K562 (cell line): ENCODE measurements at regions not wholly inside any gene's neighbourhood (a gene's known extent, or its start where the extent isn't known, plus 50 kb on each side); places are given as distances from the start of the nearest gene placed in this dataset.

Experiments
- BCL6 ChIP-seq: fragments of 250-450 bp; sonication (Bioruptor Pico); IDR thresholded peaks from 2 replicates; pipeline ENCODE4 v1.4.0; 2020
- GATA2 ChIP-seq: sonication (generic); formaldehyde crosslinking; IDR thresholded peaks from 2 replicates; pipeline ENCODE4 v1.4.0; 2020; ENCODE audit warnings: mild to moderate bottlenecking, missing genetic modification reagents
- HDAC2 ChIP-seq: fragments of 450-650 bp; IDR thresholded peaks from 2 replicates; pipeline ENCODE4 v1.6.1; 2016; ENCODE audit warnings: mild to moderate bottlenecking
- MTA3 ChIP-seq: fragments of 450-650 bp; formaldehyde crosslinking; IDR thresholded peaks from 2 replicates; pipeline ENCODE4 v1.6.1; 2017; ENCODE audit warnings: mild to moderate bottlenecking, borderline replicate concordance
- MYNN ChIP-seq, 2 experiments: sonication (generic); formaldehyde crosslinking in 1 of 2; IDR thresholded peaks; 2 replicates each; pipeline versions ENCODE4 v1.5.0 to v1.6.1; 2016 to 2020; ENCODE audit warnings: antibody characterized with exemption in 1 of 2, missing genetic modification reagents in 1 of 2
- SMC3 ChIP-seq: conservative IDR thresholded peaks from 2 replicates; pipeline ENCODE4 v1.6.1; 2011; ENCODE audit warnings: low read depth, low read length, improper control_type of control experiment; ENCODE audit not compliant: insufficient read depth
- SREBF1 ChIP-seq: fragments of 150-350 bp; IDR thresholded peaks from 2 replicates; pipeline ENCODE4 v1.6.1; 2014; ENCODE audit warnings: antibody characterized with exemption, low read depth, low read length, borderline replicate concordance
- ZNF197 ChIP-seq: fragments of 200-800 bp; sonication (Bioruptor generic); IDR thresholded peaks from 2 replicates; pipeline ENCODE4 v1.6.1; 2016; ENCODE audit warnings: low read depth, missing genetic modification characterization, missing compliant biosample characterization
- ZNF316 ChIP-seq: fragments of 450-650 bp; IDR thresholded peaks from 2 replicates; pipeline ENCODE4 v1.6.1; 2016
- TF ChIP-seq, protein P1 (sequence below), 2 experiments: fragments of 450-650 bp in 1 of 2; sonication (generic) in 1 of 2; formaldehyde crosslinking in 1 of 2; IDR thresholded peaks; 2 replicates each; pipeline versions ENCODE4 v1.7.1 to v1.9.0; 2016 to 2022; ENCODE audit warnings: inconsistent platforms in 1 of 2, mild to moderate bottlenecking in 1 of 2, missing genetic modification reagents in 1 of 2
- TF ChIP-seq, protein P2 (sequence below), 3 experiments: IDR thresholded peaks in 2 of 3; conservative IDR thresholded peaks in 1 of 3; 2 replicates each; pipeline ENCODE4 v1.5.1; 2011 to 2012; ENCODE audit warnings: low read length in 3 of 3, mild to moderate bottlenecking in 3 of 3, control low read depth in 2 of 3, improper control_type of control experiment in 1 of 3, inconsistent platforms in 1 of 3, low read depth in 1 of 3, mixed read lengths in 1 of 3, moderate library complexity in 1 of 3; ENCODE audit not compliant: insufficient read depth in 2 of 3
- TF ChIP-seq, protein P3 (sequence below): fragments of 450-650 bp; IDR thresholded peaks from 2 replicates; pipeline ENCODE4 v1.6.1; 2016; ENCODE audit warnings: mild to moderate bottlenecking
- TF ChIP-seq, protein P4 (sequence below), 2 experiments: fragments of 450-650 bp; conservative IDR thresholded peaks; 2 replicates each; pipeline ENCODE4 v1.6.1; 2017; ENCODE audit warnings: mild to moderate bottlenecking in 2 of 2, moderate library complexity in 2 of 2

DNA sequence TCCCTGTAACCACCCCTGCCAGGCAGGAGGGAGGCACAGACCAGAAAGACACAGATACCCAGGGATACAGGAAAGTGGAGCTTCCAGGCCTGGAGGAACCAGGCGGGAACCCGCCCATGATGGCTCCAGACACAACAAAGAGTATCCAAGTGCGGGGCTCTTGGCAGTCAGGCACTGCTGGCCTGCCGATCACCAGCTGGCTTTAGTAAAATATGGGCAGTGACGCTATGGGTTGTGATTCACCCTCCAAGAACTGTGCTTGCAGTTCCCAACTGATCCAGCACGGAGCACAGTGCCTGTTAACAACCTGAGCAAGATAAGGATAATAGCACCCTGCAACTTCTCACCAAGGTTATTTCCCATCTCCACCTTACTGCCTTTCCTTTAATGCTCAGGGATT is 463.3 kb downstream of the IRX1 start:
- TF ChIP-seq, protein P1, sequence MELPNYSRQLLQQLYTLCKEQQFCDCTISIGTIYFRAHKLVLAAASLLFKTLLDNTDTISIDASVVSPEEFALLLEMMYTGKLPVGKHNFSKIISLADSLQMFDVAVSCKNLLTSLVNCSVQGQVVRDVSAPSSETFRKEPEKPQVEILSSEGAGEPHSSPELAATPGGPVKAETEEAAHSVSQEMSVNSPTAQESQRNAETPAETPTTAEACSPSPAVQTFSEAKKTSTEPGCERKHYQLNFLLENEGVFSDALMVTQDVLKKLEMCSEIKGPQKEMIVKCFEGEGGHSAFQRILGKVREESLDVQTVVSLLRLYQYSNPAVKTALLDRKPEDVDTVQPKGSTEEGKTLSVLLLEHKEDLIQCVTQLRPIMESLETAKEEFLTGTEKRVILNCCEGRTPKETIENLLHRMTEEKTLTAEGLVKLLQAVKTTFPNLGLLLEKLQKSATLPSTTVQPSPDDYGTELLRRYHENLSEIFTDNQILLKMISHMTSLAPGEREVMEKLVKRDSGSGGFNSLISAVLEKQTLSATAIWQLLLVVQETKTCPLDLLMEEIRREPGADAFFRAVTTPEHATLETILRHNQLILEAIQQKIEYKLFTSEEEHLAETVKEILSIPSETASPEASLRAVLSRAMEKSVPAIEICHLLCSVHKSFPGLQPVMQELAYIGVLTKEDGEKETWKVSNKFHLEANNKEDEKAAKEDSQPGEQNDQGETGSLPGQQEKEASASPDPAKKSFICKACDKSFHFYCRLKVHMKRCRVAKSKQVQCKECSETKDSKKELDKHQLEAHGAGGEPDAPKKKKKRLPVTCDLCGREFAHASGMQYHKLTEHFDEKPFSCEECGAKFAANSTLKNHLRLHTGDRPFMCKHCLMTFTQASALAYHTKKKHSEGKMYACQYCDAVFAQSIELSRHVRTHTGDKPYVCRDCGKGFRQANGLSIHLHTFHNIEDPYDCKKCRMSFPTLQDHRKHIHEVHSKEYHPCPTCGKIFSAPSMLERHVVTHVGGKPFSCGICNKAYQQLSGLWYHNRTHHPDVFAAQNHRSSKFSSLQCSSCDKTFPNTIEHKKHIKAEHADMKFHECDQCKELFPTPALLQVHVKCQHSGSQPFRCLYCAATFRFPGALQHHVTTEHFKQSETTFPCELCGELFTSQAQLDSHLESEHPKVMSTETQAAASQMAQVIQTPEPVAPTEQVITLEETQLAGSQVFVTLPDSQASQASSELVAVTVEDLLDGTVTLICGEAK (IDR thresholded peaks at IDR 0.05): no peak
- TF ChIP-seq, protein P1 (CRISPR knock-in tag; IDR thresholded peaks at IDR 0.05): no peak
- TF ChIP-seq HDAC2: no peak
- TF ChIP-seq, protein P2, sequence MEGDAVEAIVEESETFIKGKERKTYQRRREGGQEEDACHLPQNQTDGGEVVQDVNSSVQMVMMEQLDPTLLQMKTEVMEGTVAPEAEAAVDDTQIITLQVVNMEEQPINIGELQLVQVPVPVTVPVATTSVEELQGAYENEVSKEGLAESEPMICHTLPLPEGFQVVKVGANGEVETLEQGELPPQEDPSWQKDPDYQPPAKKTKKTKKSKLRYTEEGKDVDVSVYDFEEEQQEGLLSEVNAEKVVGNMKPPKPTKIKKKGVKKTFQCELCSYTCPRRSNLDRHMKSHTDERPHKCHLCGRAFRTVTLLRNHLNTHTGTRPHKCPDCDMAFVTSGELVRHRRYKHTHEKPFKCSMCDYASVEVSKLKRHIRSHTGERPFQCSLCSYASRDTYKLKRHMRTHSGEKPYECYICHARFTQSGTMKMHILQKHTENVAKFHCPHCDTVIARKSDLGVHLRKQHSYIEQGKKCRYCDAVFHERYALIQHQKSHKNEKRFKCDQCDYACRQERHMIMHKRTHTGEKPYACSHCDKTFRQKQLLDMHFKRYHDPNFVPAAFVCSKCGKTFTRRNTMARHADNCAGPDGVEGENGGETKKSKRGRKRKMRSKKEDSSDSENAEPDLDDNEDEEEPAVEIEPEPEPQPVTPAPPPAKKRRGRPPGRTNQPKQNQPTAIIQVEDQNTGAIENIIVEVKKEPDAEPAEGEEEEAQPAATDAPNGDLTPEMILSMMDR (IDR thresholded peaks at IDR 0.05 in 2 of 3, conservative IDR thresholded peaks at IDR 0.05 in 1 of 3; ENCODE audit: insufficient read depth in 2 of 3, low read depth in 1 of 3, low read length in 3 of 3): no peak
- no peak for TF ChIP-seq MTA3
- TF ChIP-seq SMC3: no peak
- no peak for TF ChIP-seq ZNF197
- TF ChIP-seq MYNN (IDR thresholded peaks at IDR 0.05): no peak
- no peak for TF ChIP-seq MYNN (CRISPR knock-in tag; IDR thresholded peaks at IDR 0.05)
- TF ChIP-seq SREBF1: no peak
- no peak for TF ChIP-seq GATA2 (CRISPR knock-in tag)
- TF ChIP-seq BCL6 (CRISPR knock-in tag): no peak
- TF ChIP-seq, protein P3, sequence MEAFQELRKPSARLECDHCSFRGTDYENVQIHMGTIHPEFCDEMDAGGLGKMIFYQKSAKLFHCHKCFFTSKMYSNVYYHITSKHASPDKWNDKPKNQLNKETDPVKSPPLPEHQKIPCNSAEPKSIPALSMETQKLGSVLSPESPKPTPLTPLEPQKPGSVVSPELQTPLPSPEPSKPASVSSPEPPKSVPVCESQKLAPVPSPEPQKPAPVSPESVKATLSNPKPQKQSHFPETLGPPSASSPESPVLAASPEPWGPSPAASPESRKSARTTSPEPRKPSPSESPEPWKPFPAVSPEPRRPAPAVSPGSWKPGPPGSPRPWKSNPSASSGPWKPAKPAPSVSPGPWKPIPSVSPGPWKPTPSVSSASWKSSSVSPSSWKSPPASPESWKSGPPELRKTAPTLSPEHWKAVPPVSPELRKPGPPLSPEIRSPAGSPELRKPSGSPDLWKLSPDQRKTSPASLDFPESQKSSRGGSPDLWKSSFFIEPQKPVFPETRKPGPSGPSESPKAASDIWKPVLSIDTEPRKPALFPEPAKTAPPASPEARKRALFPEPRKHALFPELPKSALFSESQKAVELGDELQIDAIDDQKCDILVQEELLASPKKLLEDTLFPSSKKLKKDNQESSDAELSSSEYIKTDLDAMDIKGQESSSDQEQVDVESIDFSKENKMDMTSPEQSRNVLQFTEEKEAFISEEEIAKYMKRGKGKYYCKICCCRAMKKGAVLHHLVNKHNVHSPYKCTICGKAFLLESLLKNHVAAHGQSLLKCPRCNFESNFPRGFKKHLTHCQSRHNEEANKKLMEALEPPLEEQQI: no peak
- TF ChIP-seq ZNF316: no peak
- TF ChIP-seq, protein P4, sequence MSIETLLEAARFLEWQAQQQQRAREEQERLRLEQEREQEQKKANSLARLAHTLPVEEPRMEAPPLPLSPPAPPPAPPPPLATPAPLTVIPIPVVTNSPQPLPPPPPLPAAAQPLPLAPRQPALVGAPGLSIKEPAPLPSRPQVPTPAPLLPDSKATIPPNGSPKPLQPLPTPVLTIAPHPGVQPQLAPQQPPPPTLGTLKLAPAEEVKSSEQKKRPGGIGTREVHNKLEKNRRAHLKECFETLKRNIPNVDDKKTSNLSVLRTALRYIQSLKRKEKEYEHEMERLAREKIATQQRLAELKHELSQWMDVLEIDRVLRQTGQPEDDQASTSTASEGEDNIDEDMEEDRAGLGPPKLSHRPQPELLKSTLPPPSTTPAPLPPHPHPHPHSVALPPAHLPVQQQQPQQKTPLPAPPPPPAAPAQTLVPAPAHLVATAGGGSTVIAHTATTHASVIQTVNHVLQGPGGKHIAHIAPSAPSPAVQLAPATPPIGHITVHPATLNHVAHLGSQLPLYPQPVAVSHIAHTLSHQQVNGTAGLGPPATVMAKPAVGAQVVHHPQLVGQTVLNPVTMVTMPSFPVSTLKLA (conservative IDR thresholded peaks at IDR 0.05): no peak
